ENCODE measurements at regions not wholly inside any gene's neighbourhood (a gene's known extent, or its start where the extent isn't known, plus 50 kb on each side); places are given as distances from the start of the nearest gene placed in this dataset.
"Not testable (repeated sequence)": the region's sequence is repeated elsewhere in the genome, so short reads cannot be mapped to it uniquely, and the experiment has no call there.

DNA sequence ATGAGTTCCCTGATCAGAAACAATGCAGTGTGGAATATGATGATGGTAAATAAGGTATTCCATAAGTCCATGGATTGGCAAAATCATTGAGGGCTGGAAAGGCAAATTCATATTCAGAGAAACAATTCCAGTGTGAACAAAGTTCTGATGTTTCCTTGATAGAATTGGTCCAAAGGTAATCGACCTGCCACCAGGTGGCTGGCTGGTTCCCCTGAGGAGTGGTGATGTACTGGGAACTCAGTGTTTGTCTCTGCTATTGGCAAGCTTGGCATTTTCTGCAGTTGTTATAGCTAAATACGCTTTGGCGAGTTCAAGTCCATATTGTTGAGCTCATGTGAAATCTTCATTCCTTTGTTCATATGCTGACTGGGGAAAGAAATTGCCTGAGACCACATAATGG lies 165.5 kb upstream of the PTGFR start:
- TF ChIP-seq CTCF (IDR thresholded peaks at IDR 0.05; ENCODE audit: insufficient read depth, low read length, poor library complexity, severe bottlenecking), result no peak
- H3K4me3 ChIP-seq (ENCODE audit: low read depth, low read length), result no peak overlapping the region
- no peaks in the 10 kb centered on the region for H3K36me3 ChIP-seq (ENCODE audit: control insufficient read depth, insufficient read depth, low read length)
- DNase-seq (ENCODE audit: low read depth), result no peak
- H3K27me3 ChIP-seq (ENCODE audit: control insufficient read depth, insufficient read depth, low read length), result no peaks in the 10 kb centered on the region

DNA sequence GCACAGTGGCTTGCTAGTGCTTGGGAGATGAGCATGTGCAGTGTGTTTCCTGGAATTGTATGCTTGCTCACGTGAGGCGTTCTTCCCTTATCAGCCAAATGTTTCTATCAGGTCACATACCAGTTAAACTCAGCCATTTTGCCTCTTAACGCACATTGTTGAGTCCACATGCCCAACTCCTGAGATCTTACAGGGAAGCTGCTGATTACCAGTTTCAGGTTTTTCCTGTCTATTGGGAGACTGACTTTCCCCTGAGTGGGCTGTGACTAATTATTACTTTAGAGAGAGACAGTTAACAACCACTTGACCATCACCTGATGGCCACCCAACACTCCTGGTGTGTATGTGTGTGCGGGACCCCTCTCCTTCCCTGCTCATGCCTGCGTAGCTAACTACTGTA lies 161.3 kb upstream of the PTGFR start:
- no peak for DNase-seq (ENCODE audit: low read depth)
- no peak for TF ChIP-seq CTCF (IDR thresholded peaks at IDR 0.05; ENCODE audit: insufficient read depth, low read length, poor library complexity, severe bottlenecking)

DNA sequence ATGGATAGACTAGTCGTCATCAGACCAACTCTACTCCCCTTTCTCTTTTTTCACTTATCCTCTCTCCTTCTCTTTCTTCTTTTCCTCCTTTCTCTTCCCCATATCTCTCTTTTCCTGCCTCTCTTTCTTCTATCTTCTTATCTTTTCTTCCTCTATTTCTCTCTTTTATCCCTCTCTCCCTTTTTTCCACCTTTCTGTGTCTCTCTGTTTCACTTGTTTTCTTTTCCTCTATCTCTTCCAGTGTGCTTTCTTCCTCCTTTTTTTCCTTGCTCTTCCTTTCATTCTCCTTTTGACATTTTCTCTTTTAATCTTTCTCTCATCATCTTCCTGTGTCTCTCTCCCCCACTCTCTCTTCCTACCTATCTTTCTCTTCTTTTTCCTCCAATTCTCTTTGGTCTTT lies 159.0 kb upstream of the PTGFR start:
- TF ChIP-seq CTCF (IDR thresholded peaks at IDR 0.05; ENCODE audit: insufficient read depth, low read length, poor library complexity, severe bottlenecking), result no peak
- no peaks in the 10 kb centered on the region for H3K27me3 ChIP-seq (ENCODE audit: control insufficient read depth, insufficient read depth, low read length)
- H3K4me3 ChIP-seq (ENCODE audit: low read depth, low read length), result no peak overlapping the region
- H3K36me3 ChIP-seq (ENCODE audit: control insufficient read depth, insufficient read depth, low read length), result no peaks in the 10 kb centered on the region
- no peak for DNase-seq (ENCODE audit: low read depth)

More for the DNA sequence above, 161.3 kb upstream of the PTGFR start:
- Histone ChIP-seq H3K36me3 (ENCODE audit: control insufficient read depth, insufficient read depth, low read length) (no peaks in the 10 kb centered on the region), H3K27me3 (ENCODE audit: control insufficient read depth, insufficient read depth, low read length) (no peaks in the 10 kb centered on the region), H3K4me3 (ENCODE audit: low read depth, low read length) (no peak overlapping the region)

DNA sequence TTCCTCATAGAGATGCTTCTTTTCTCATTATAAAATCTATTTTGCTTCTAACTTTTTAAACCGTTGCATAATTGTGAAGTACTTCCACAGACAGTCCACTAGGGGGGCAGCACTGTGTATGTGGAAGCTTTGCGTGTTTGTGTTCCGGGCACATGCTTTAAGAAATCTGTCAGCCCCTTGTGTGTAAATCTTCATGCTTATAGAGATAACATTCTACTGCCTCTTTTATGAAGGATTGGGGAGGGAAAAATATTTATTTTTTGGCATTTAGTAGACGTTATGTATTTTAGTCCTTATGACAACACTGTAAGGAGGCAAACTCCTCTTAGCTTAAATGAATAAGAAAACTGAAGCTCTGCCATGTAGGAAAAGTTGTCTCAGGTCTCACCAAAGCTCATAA lies 157.3 kb upstream of the PTGFR start:
- no peaks in the 10 kb centered on the region for H3K36me3 ChIP-seq (ENCODE audit: control insufficient read depth, insufficient read depth, low read length)
- no peaks in the 10 kb centered on the region for H3K27me3 ChIP-seq (ENCODE audit: control insufficient read depth, insufficient read depth, low read length)
- H3K4me3 ChIP-seq (ENCODE audit: low read depth, low read length), result no peak overlapping the region
- DNase-seq (ENCODE audit: low read depth), result no peak
- TF ChIP-seq CTCF (IDR thresholded peaks at IDR 0.05; ENCODE audit: insufficient read depth, low read length, poor library complexity, severe bottlenecking), result peak; percentile 74

DNA sequence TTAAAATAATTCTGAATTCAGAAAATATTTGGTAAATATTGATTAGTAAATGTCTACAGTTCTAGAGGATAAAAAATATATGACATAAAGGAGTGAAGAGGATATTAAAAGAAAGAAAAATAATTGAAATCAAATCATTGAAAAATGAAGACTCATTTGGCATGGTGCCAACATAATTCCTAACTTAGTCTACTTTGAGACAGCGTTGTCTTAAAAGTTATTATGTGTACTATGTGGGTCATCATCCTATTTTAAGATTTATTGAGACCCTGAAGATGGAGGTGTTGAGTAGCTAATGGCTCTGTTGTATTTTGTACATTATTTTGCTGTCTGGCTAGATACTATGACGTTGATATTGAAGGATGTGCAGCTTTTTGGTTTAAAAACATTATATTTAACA lies 156.7 kb upstream of the PTGFR start:
- DNase-seq (ENCODE audit: low read depth), result no peak
- Histone ChIP-seq H3K27me3 (ENCODE audit: control insufficient read depth, insufficient read depth, low read length) (no peaks in the 10 kb centered on the region), H3K4me3 (ENCODE audit: low read depth, low read length) (no peak overlapping the region), H3K36me3 (ENCODE audit: control insufficient read depth, insufficient read depth, low read length) (no peaks in the 10 kb centered on the region)
- TF ChIP-seq CTCF (IDR thresholded peaks at IDR 0.05; ENCODE audit: insufficient read depth, low read length, poor library complexity, severe bottlenecking), result no peak

GRCh38 chr1:78334952-78335351 lies 155.8 kb upstream of the PTGFR start:
- no peaks in the 10 kb centered on the region for H3K36me3 ChIP-seq (ENCODE audit: control insufficient read depth, insufficient read depth, low read length)
- no peak for DNase-seq (ENCODE audit: low read depth)
- TF ChIP-seq CTCF (IDR thresholded peaks at IDR 0.05; ENCODE audit: insufficient read depth, low read length, poor library complexity, severe bottlenecking), result no peak

DNA sequence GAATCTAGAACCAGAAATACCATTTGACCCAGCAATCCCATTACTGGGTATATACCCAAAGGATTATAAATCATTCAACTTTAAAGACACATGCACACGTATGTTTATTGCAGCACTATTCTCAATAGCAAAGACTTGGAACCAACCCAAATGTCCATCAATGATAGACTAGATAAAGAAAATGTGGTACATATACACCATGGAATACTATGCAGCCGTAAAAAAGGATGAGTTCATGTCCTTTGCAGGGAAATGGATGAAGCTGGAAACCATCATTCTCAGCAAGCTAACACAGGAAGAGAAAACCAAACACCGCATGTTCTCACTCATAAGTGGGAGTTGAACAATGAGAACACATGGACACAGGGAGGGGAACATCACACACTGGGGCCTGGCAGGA lies 154.0 kb upstream of the PTGFR start:
- H3K4me3 ChIP-seq (ENCODE audit: low read depth, low read length); H3K27me3 ChIP-seq (ENCODE audit: control insufficient read depth, insufficient read depth, low read length); H3K36me3 ChIP-seq (ENCODE audit: control insufficient read depth, insufficient read depth, low read length); DNase-seq (ENCODE audit: low read depth): not testable (repeated sequence)

More at GRCh38 chr1:78334952-78335351, 155.8 kb upstream of the PTGFR start:
- Histone ChIP-seq H3K4me3 (ENCODE audit: low read depth, low read length) (no peak overlapping the region), H3K27me3 (ENCODE audit: control insufficient read depth, insufficient read depth, low read length) (no peaks in the 10 kb centered on the region)
